Right ventricle myocardium inferior (tissue), 1 donor: ENCODE measurements at regions not wholly inside any gene's neighbourhood (a gene's known extent, or its start where the extent isn't known, plus 50 kb on each side); places are given as distances from the start of the nearest gene placed in this dataset.

Experiments used
- ATAC-seq: fragments of 200-7000 bp; cut with Tn5 transposase; one replicate; pipeline ENCODE4 v1.9.1; 2020; ENCODE audit warnings: mild to moderate bottlenecking, moderate library complexity
- DNase-seq: peaks from one replicate; pipeline ENCODE4 v3.0.0; 2021; ENCODE audit errors: missing footprints
- intact Hi-C: fragments of 100-400 bp; cut with DNase I; formaldehyde crosslinking; loops from one replicate; pipeline ENCODE4 v1.11.0; 2022
- donor health status: DM: no; HTN: yes; CAD: no; lungs with severe emphysema.

DNA sequence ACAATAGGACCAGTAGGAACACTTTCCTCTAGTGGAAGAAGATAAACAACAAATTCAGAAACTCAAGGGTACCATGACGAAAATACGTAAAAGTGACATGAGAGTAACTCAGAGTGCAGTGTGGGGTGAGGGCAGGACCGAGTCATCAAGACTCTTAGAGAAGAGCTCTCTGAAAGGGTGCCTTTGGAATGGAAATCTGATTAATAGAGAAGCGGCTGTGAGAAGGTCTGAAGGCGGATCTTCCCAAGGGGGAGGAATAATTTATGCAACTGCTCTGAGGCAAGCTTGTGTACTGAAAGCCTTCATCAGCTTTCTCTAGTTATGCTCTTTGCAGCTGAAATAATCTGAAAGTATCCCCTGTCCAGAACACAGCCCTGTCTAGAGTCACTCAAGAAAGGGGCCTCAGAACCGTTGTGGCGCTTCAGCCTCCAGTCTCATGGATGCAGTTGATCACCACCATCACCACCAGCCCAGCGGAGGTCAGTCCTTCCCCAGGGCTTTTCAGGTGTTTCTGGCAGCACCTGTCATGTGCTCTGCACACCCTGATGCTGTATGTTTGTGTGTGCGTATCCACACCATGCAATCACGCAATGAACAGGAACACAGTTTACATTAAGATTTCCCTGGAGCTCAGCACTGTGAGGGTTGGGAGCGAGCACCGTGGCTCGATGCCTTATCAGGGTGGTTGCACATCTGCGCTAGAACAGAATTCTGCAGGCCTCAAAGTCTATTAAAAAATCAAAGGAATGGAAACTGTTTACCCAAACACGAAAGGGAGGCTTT is 396.5 kb downstream of the SMOC2 start:
- DNase-seq: no peak
- intact Hi-C loops: no loop called here
- ATAC-seq: no peak

- intact Hi-C loops: no loop called here
- DNase-seq (no peak), ATAC-seq (no peak)
Measured at GRCh38 chr6:168835991-168836390, 395.0 kb downstream of the SMOC2 start.

DNA sequence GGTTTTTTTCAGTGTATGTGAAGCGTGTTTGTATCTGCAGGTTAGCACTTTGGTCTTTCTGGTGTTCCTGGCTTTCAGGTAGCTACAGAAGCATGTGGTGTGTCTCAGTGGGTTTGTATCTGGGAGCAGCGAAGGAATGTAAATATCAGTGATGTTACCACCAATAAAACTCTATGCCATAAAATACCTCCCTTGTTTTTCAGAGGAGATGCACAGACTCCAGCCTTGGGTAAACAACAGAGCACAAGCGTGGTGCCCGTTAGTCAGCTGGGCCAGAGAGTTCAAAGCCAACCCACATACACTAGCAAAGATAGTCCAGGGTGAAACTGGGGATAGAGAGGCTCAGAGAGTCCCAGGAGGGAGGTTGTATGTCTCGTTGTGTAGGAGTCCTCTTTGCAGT is 393.8 kb downstream of the SMOC2 start:
- DNase-seq: no peak
- ATAC-seq: no peak
- intact Hi-C loops: no loop called here

DNA sequence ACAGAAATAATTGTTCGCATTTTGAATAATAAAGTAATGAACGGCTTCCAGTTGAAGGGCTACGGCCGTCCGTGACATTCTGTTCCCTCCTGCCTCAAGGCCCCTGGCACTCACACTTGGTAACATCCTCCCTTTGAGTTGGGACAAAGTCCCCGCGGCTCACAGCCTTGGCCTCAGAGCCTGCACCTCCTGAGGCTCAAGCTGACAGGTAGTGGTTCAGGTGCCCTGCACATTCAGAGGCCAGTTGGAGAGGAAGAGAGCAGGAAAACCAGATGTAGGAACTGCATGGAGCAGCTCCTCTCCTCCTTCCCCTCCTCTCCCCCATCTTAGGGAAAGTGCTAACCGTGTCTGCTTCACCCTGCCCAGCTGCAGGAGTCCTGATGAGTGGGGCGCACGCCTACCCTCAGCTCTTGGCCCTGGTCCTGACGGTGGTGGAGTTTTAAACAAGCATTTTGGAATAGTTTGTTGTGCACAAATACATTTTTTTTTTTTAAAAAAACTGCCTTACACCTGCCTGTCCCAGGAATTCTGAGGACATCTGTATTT is 393.1 kb downstream of the SMOC2 start:
- ATAC-seq: no peak

DNA sequence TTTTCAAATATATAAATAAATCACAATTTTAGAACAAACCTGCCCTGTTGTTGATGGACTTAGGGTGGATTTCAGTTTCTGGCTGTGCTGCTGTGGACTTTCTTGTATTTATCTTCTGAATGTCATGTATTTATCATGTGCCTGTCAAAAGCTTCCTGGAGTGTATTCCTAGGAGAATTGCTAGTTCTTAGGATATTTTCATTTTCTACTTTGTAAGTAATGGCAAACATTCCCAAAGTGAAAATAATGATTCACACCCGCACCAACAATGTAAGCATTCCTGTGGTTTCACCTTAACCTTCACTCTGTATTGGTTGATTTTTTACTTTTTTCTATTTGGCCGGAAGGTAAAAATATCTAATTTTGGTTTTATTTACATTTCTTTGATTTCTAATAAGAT is 387.8 kb downstream of the SMOC2 start:
- no peak for ATAC-seq
- intact Hi-C loops: no loop called here
- no peak for DNase-seq

More for the DNA sequence above, 393.1 kb downstream of the SMOC2 start:
- DNase-seq: no peak
- intact Hi-C loops: no loop called here

DNA sequence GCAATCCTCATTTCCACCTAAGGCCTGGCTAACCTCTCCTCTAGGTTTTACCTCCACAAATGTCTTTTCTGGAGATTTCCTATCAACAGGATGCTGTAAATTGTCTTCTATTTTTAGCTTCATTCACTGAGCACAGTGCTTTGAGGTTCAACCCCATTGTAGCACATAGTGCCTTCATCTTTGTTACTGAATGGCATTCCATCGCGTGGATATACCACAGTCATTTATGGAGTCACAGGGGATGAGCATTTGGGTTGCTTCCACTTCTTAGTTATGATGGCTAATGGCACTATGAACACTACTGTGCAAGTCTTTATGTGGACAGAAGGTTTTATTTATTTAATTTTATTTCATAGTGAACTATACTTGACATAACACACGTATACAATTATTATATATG is 387.1 kb downstream of the SMOC2 start:
- no peak for ATAC-seq
- no peak for DNase-seq
- intact Hi-C loops: no loop called here

- ATAC-seq: no peak
- intact Hi-C loops: no loop called here
- DNase-seq: no peak
Measured at GRCh38 chr6:168827586-168827871, 386.5 kb downstream of the SMOC2 start.

GRCh38 chr6:168826726-168827585 is 386.0 kb downstream of the SMOC2 start:
- DNase-seq (no peak), ATAC-seq (no peak)
- intact Hi-C loops: no loop called here

DNA sequence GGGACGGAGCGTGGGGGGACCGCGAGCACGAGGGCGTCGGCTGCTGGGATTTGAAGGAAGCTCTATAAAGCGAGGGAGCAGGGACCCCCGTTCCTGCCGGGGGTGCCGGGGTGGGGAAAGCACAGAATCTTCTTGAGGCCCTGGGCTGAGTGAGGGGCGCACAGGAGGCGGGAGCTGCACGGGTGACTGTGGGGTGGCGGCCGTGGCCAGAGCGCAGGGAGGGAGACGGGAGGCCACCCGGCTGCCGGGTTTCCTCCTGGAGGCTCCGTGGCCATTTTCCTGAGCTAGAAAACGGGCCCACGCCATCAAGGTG is 385.1 kb downstream of the SMOC2 start:
- intact Hi-C loops: no loop called here
- ATAC-seq (no peak), DNase-seq (no peak)

DNA sequence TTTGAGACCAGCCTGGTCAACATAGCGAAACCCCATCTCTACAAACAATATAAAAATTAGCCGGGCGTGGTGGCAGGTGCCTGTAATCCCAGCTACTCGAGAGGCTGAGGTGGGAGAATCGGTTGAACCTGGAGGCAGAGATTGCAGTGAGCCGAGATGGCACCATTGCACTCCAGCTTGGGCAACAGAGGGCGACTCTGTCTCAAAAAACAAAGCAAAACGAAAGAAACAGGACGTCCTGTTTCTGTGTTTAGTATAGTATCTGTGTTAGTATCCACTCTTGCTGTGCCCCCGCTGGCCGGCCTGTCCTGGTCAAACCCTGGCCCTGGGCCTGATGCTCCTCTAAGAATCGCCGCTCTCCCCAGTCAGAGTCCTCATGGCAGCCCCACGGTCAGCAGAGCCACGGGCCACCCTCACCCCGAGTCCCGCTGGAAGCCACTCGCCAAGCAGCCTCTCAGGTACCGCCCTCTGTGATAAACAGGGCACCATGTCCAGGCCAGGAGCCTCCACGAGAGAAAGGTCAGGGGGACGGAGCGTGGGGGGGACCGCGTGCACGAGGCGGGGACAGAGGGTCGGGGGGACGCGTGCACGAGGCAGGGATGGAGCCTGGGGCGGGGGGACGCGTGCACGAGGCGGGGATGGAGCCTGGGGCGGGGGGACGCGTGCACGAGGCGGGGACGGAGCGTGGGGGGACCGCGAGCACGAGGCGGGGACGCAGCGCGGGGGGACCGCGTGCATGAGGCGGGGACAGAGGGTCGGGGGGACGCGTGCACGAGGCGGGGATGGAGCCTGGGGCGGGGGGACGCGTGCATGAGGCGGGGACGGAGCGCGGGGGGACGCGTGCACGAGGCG is 384.5 kb downstream of the SMOC2 start:
- intact Hi-C loops: no loop called here
- DNase-seq (no peak), ATAC-seq (no peak)

DNA sequence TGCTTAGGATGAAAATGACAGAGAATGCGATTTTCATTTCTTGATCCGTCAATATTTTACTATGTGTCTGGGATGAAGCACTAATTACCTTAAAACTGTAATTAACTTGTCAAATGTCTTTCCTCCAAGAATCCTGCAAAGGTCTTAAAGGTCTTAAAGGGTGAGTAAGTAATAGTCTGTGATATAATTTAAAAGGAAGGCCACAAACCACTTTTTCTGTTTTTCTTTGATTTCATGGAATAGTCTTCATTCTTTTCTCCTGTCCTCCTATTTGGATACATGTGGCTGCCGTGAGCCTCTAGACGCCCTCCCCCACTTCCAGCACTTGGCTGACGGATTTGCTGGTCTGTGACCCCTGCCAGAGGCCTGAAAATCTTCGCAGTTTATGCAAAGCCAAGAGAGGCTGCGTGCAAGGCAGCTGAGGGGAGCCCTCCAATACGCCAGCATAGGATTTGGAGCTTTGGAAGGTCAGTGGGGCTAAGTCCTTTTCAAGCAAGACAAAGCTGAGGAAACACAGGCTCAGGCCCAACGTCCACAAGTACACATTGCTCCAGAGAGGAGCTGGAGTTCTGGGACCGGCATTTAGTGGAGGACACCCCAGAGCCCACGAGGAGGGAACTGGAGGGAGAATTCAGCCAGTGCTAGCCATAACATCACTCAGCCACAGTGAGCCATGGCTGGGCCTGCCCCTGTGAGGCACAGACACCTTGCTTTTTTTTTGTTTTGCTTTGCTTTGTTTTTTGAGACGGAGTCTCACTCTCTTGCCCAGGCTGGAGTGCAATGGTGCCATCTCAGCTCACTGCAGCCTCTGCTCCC is 382.6 kb downstream of the SMOC2 start:
- intact Hi-C loops: no loop called here
- ATAC-seq: no peak
- no peak for DNase-seq

DNA sequence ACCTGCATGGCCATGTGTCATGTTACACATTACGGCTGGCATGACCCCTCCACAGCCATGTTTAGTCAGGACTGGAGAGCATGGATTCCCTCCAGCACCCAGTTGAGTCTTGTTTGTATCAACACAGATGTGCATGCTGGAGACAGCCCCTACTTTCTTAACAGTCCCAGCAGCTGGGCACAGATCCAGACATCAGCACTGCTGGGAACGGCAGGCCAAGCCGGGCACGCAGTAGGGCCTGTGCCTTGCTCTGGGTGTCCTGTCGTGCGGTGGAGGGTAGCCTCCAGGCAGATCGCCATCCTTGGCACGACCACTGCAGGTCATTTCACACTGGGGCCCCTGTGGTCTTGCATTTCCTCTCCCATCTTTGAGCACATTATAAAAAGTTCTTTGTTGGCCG is 381.4 kb downstream of the SMOC2 start:
- no peak for ATAC-seq
- DNase-seq: no peak
- intact Hi-C loops: no loop called here

GRCh38 chr6:168819546-168819945 is 378.6 kb downstream of the SMOC2 start:
- no peak for DNase-seq
- no peak for ATAC-seq
- intact Hi-C loops: no loop called here

- no peak for DNase-seq
- no peak for ATAC-seq
- intact Hi-C loops: no loop called here
Measured at GRCh38 chr6:168817558-168818159, 376.7 kb downstream of the SMOC2 start.

DNA sequence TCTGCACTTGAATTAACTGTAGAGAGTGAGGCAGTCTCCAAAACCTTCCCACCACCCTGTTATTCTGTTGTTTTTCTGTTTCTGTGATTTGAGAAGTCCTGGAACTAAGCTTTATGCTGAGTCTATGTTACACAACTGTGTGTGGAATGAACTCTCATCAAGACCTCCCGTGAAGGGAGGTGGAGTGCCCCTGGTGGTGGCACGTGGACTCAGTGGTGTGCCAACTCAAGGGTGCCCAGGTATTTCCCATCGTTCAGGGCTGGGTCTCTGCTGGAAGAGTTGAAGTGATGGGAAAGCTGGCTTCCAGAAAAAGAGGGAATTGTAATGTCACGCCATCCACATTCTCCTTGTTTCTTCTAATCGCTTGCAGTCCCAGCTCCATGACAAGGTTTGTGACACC is 374.2 kb downstream of the SMOC2 start:
- intact Hi-C loops: no loop called here
- ATAC-seq (no peak), DNase-seq (no peak)

DNA sequence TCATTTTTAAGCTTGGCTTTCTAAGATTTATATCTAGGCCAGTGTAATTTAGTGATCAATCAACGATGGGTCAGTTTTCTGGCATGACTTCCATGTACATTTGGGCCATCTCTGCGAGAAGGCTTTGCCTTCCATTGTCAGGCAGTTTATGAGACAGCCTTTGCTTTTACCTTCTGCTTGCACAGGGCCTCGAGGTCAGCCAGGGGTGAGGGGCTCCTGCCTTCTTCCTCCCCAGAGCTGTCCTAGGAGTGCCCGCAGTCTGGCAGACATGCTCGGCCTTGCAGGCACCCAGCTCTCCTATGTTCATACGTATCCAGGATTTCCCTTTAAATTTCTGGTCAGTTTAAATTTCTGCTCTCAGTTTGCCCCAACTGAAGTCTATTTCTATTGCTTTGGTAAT is 367.2 kb downstream of the SMOC2 start:
- no peak for DNase-seq
- intact Hi-C loops: no loop called here
- no peak for ATAC-seq

- intact Hi-C loops: no loop called here
- DNase-seq (no peak), ATAC-seq (no peak)
Measured at GRCh38 chr6:168804331-168804730, 363.3 kb downstream of the SMOC2 start.

GRCh38 chr6:168803874-168804273 is 362.9 kb downstream of the SMOC2 start:
- intact Hi-C loops: no loop called here
- no peak for ATAC-seq
- DNase-seq: no peak
